Nephron progenitor cell (in vitro differentiated cells): ENCODE measurements at regions not wholly inside any gene's neighbourhood (a gene's known extent, or its start where the extent isn't known, plus 50 kb on each side); places are given as distances from the start of the nearest gene placed in this dataset.

ENCODE experiments used
- DNase-seq: peaks from one replicate; pipeline ENCODE4 v3.0.0; 2021
- H3K27ac Mint-ChIP-seq: 2 replicates; pipeline ENCODE4 v1.8.0; 2021; ENCODE audit warnings: mild to moderate bottlenecking, moderate library complexity, mixed read lengths
- H3K27me3 Mint-ChIP-seq: 2 replicates; pipeline ENCODE4 v1.8.0; 2021; ENCODE audit warnings: mild to moderate bottlenecking, low read depth, mixed read lengths; ENCODE audit not compliant: poor library complexity
- H3K36me3 Mint-ChIP-seq: 2 replicates; pipeline ENCODE4 v1.8.0; 2021; ENCODE audit warnings: low read depth, mixed read lengths
- H3K4me1 Mint-ChIP-seq: 2 replicates; pipeline ENCODE4 v1.8.0; 2021; ENCODE audit warnings: mixed read lengths
- H3K4me3 Mint-ChIP-seq: 2 replicates; pipeline ENCODE4 v1.8.0; 2021; ENCODE audit warnings: mild to moderate bottlenecking, moderate library complexity, mixed read lengths
- H3K9me3 Mint-ChIP-seq: 2 replicates; pipeline ENCODE4 v1.8.0; 2021; ENCODE audit warnings: mild to moderate bottlenecking, moderate library complexity, mixed read lengths
- TF ChIP-seq, protein P1 (sequence below): fragments of 200-600 bp; sonication (generic); IDR thresholded peaks from 2 replicates; pipeline ENCODE4 v1.5.0; 2021; ENCODE audit warnings: antibody characterized with exemption

DNA sequence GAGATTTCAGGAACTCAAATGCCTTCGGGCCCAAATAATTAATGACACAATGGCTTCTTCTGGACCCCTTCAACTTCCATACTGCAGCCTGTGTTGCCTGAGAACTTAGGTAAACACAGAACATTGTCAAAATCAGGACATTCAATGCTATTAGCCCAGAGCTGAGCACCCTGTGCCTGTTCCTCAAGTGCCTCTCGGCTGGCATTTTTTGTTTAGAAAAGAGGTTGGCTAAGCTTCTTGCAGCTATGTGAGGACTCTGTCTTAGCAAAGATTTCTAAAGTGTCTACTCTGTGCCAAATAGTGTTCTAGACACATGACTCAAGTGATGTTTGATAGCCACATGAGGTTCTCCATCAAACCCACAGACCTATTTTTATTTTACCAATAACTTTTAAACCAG lies 289.3 kb upstream of the ARID1B start:
- H3K4me3 Mint-ChIP-seq: no peak overlapping the region
- H3K36me3 Mint-ChIP-seq: no peaks in the 10 kb centered on the region
- no peaks in the 10 kb centered on the region for H3K4me1 Mint-ChIP-seq
- TF ChIP-seq, protein P1, sequence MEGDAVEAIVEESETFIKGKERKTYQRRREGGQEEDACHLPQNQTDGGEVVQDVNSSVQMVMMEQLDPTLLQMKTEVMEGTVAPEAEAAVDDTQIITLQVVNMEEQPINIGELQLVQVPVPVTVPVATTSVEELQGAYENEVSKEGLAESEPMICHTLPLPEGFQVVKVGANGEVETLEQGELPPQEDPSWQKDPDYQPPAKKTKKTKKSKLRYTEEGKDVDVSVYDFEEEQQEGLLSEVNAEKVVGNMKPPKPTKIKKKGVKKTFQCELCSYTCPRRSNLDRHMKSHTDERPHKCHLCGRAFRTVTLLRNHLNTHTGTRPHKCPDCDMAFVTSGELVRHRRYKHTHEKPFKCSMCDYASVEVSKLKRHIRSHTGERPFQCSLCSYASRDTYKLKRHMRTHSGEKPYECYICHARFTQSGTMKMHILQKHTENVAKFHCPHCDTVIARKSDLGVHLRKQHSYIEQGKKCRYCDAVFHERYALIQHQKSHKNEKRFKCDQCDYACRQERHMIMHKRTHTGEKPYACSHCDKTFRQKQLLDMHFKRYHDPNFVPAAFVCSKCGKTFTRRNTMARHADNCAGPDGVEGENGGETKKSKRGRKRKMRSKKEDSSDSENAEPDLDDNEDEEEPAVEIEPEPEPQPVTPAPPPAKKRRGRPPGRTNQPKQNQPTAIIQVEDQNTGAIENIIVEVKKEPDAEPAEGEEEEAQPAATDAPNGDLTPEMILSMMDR: no peak
- peaks cover 27% of the 10 kb centered on the region for H3K9me3 Mint-ChIP-seq
- no peak overlapping the region for H3K27ac Mint-ChIP-seq
- peaks cover 8% of the 10 kb centered on the region for H3K27me3 Mint-ChIP-seq
- no peak for DNase-seq

DNA sequence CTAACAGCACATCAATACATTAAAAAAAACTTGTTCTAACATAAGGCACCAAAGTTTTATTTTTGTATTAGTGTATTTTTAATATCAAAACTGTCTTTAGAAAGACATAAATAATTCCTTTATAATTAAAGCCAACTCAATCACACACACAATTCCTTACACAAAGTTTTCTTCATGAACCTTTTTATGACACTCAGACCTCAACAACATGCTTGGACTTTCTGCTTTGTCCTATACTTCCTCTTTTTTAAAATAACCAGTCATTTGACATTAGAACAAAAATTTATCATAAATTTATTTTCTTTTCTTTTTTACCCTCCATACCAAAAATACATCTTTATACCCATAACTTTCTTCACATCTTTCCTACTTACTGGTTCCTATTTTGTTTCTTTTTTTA lies 292.0 kb upstream of the ARID1B start:
- TF ChIP-seq, protein P1: no peak
- H3K27ac Mint-ChIP-seq: no peak overlapping the region
- no peaks in the 10 kb centered on the region for H3K4me1 Mint-ChIP-seq
- H3K9me3 Mint-ChIP-seq: peaks cover 26% of the 10 kb centered on the region
- H3K36me3 Mint-ChIP-seq: no peaks in the 10 kb centered on the region
- no peak for DNase-seq
- H3K27me3 Mint-ChIP-seq: peaks cover 8% of the 10 kb centered on the region
- H3K4me3 Mint-ChIP-seq: no peak overlapping the region

DNA sequence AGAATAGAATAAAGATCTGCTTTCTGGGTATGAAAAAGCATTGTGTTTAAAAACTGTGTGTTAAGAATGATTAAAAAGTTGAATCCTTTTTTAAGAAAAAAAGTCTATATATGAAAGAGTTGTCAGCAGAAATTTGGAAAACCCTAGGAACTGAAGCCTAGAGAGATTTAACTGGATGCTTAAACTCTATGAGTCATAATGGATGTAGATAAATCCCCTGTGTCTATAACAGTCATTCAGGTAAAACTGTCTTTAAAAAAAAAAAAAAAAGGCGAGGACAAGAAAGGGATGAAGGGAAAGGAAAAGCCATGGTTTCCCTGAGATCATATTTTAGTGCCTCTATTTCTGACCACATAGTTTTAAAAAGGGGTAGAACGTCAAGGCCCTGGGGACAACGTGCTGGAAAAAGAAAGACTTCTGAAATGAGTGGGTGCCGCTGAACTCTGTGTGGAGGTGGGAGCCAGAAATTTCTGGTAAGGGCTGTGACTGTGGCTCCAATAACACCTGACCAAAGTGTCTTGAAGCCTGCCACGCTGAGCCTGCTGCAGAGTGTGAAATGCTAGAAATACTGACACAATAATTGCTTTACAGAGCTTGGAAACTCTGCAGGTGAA lies 302.6 kb upstream of the ARID1B start:
- Mint-ChIP-seq H3K27ac (no peak overlapping the region), H3K4me1 (no peaks in the 10 kb centered on the region), H3K9me3 (no peaks in the 10 kb centered on the region), H3K4me3 (no peak overlapping the region), H3K36me3 (no peaks in the 10 kb centered on the region), H3K27me3 (peaks cover 10% of the 10 kb centered on the region)
- TF ChIP-seq, protein P1: no peak
- no peak for DNase-seq

DNA sequence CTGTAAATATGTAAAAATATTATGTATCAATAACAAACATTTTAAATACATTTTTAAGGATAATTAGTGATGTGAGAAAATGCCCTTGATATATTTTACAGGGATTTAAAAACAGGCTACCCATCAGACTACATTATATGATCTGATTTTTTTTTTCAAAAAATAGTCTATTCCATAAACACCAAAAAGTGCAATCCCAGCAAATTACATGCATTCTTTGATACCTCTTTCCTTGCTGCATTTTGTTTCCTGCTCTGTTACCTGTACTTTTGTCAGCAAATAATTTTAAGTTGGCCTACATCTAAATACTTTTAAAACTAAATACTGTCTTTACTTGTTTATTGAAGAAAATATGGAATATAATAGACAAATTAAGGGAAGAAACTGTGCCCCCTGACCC lies 306.2 kb upstream of the ARID1B start:
- no peak overlapping the region for H3K4me3 Mint-ChIP-seq
- peaks cover 7% of the 10 kb centered on the region for H3K9me3 Mint-ChIP-seq
- no peaks in the 10 kb centered on the region for H3K4me1 Mint-ChIP-seq

DNA sequence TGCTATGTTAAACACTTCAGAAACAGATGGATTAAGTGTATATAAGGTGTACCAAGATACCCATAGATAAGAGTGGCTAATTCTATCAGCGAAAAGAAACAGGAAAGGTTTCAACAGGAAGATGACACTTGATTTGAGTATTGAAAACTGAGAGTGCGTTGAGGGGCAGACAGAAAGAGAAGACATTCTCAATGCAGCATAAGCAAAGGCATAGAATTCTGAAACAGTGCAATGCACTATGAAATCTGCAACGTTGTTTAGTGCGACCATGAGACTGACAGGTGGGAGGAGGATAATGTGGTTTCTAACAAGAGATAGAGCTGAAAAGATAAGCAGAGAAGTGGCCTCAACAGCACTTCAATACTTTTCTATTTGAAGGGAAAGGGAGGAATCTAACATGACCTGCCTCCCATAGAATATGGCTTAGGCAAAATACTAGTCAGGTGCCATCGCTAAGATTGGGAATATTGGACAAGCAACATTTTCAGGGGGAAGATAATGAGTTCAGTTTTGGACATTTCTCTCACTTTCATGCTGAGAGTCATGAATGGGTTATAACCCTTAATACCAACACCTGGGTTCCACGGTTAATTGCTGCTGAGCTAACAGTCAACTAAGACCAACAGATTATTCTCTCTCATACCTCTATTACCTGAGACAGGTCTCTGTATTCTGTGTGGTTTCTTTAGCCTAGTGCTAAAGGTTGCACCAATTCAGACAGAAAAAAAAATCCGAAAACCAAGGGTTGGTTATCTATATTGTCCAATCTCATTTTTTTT lies 312.9 kb upstream of the ARID1B start:
- Mint-ChIP-seq H3K27me3 (peaks cover 8% of the 10 kb centered on the region), H3K4me3 (no peak overlapping the region), H3K4me1 (no peaks in the 10 kb centered on the region), H3K36me3 (no peaks in the 10 kb centered on the region), H3K27ac (no peak overlapping the region), H3K9me3 (peaks cover 7% of the 10 kb centered on the region)
- TF ChIP-seq, protein P1: no peak
- DNase-seq: no peak

More for the DNA sequence above, 306.2 kb upstream of the ARID1B start:
- TF ChIP-seq, protein P1: no peak
- DNase-seq: no peak
- Mint-ChIP-seq H3K36me3 (no peaks in the 10 kb centered on the region), H3K27me3 (peaks cover 13% of the 10 kb centered on the region), H3K27ac (no peak overlapping the region)

DNA sequence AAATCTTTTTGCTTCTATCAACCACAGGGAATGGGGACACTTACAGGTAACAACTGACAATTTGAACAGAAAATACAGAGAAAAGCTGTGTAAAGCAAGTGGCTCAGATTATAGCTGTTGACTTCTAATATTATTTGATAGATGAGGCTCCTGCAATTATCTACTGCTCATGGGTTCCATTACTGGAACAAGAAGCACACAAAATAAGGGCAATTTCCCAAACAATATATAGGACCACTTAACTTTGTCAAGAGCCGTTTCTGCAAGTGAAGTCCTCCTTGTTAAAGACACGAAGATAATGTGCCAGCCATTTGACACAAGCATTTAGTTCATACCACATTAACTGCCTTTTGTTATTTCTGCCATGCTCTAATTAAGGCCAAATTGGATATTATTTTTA lies 315.5 kb upstream of the ARID1B start:
- Mint-ChIP-seq H3K9me3 (peaks cover 4% of the 10 kb centered on the region), H3K4me1 (no peaks in the 10 kb centered on the region)

More for the DNA sequence above, 315.5 kb upstream of the ARID1B start:
- no peaks in the 10 kb centered on the region for H3K27me3 Mint-ChIP-seq
- no peaks in the 10 kb centered on the region for H3K36me3 Mint-ChIP-seq
- H3K4me3 Mint-ChIP-seq: no peak overlapping the region
- TF ChIP-seq, protein P1: no peak
- DNase-seq: no peak
- H3K27ac Mint-ChIP-seq: no peak overlapping the region
